Endodermal cell (in vitro differentiated cells): ENCODE measurements at regions not wholly inside any gene's neighbourhood (a gene's known extent, or its start where the extent isn't known, plus 50 kb on each side); places are given as distances from the start of the nearest gene placed in this dataset.

Experiments
- DNase-seq: peaks from one replicate; pipeline ENCODE4 v3.0.0-alpha.2; 2017
- H3K27ac ChIP-seq: 2 replicates; pipeline ENCODE4 v1.5.1; 2013; ENCODE audit warnings: mild to moderate bottlenecking, low read depth, low read length, moderate library complexity
- H3K27me3 ChIP-seq: 2 replicates; pipeline ENCODE4 v1.6.1; 2013; ENCODE audit warnings: mild to moderate bottlenecking, low read length, moderate library complexity; ENCODE audit not compliant: insufficient read depth, control insufficient read depth, poor library complexity, severe bottlenecking
- H3K36me3 ChIP-seq: 2 replicates; pipeline ENCODE4 v1.7.0; 2013; ENCODE audit warnings: mild to moderate bottlenecking, low read length, moderate library complexity; ENCODE audit not compliant: control insufficient read depth, insufficient read depth
- H3K4me1 ChIP-seq: one replicate; pipeline ENCODE4 v1.7.0; 2013; ENCODE audit warnings: low read length; ENCODE audit not compliant: control insufficient read depth, insufficient read depth
- H3K4me3 ChIP-seq: 2 replicates; pipeline ENCODE4 v1.5.1; 2013; ENCODE audit warnings: mild to moderate bottlenecking, low read length, moderate library complexity
- H3K9ac ChIP-seq: 2 replicates; pipeline ENCODE4 v1.6.1; 2013; ENCODE audit warnings: mild to moderate bottlenecking, low read length, moderate library complexity; ENCODE audit not compliant: poor library complexity, severe bottlenecking; ENCODE audit errors: extremely low read depth
- H3K9me3 ChIP-seq: 2 replicates; pipeline ENCODE4 v1.6.1; 2013; ENCODE audit warnings: mild to moderate bottlenecking, low read length, moderate library complexity; ENCODE audit not compliant: control insufficient read depth
- H3K27ac Mint-ChIP-seq: 2 replicates; pipeline ENCODE4 v1.8.0; 2020; ENCODE audit warnings: mixed read lengths
- H3K27me3 Mint-ChIP-seq: 2 replicates; pipeline ENCODE4 v1.8.0; 2021; ENCODE audit warnings: mild to moderate bottlenecking, mixed read lengths; ENCODE audit not compliant: insufficient read depth
- H3K36me3 Mint-ChIP-seq: 2 replicates; pipeline ENCODE4 v1.8.0; 2020; ENCODE audit warnings: low read depth, mixed read lengths
- H3K4me1 Mint-ChIP-seq: 2 replicates; pipeline ENCODE4 v1.8.0; 2020; ENCODE audit warnings: mixed read lengths
- H3K4me3 Mint-ChIP-seq: 2 replicates; pipeline ENCODE4 v1.8.0; 2020; ENCODE audit warnings: mild to moderate bottlenecking, moderate library complexity, mixed read lengths
- H3K9me3 Mint-ChIP-seq: 2 replicates; pipeline ENCODE4 v1.8.0; 2020; ENCODE audit warnings: mild to moderate bottlenecking, mixed read lengths
- WGBS, 2 experiments: methylation state at CpG; one replicate each; pipeline versions ENCODE4 v1.1.5 to v1.1.7; 2013; ENCODE audit warnings: missing lambda C conversion rate in 2 of 2, mixed read lengths in 1 of 2; ENCODE audit not compliant: insufficient coverage in 1 of 2, insufficient read length in 1 of 2; 5-methylcytosine and 5-hydroxymethylcytosine counted together
- TF ChIP-seq, protein P1 (sequence below): fragments of 200-600 bp; sonication (generic); conservative IDR thresholded peaks from 2 replicates; pipeline ENCODE4 v1.5.0; 2021; ENCODE audit warnings: antibody characterized with exemption, mild to moderate bottlenecking

- Mint-ChIP-seq H3K27ac (no peak overlapping the region), H3K27me3 (peaks cover 3% of the 10 kb centered on the region), H3K4me1 (no peaks in the 10 kb centered on the region), H3K4me3 (no peak overlapping the region), H3K36me3 (no peaks in the 10 kb centered on the region), H3K9me3 (peaks cover 3% of the 10 kb centered on the region)
- H3K36me3 ChIP-seq: no peaks in the 10 kb centered on the region
- 91 to 93% methylated on average over 4 of the region's 4 CpGs for WGBS, 2 experiments
- no peak overlapping the region for H3K9ac ChIP-seq
- no peaks in the 10 kb centered on the region for H3K27me3 ChIP-seq
- H3K4me3 ChIP-seq: no peak overlapping the region
- H3K27ac ChIP-seq: no peak overlapping the region
- H3K4me1 ChIP-seq: no peaks in the 10 kb centered on the region
- TF ChIP-seq, protein P1, sequence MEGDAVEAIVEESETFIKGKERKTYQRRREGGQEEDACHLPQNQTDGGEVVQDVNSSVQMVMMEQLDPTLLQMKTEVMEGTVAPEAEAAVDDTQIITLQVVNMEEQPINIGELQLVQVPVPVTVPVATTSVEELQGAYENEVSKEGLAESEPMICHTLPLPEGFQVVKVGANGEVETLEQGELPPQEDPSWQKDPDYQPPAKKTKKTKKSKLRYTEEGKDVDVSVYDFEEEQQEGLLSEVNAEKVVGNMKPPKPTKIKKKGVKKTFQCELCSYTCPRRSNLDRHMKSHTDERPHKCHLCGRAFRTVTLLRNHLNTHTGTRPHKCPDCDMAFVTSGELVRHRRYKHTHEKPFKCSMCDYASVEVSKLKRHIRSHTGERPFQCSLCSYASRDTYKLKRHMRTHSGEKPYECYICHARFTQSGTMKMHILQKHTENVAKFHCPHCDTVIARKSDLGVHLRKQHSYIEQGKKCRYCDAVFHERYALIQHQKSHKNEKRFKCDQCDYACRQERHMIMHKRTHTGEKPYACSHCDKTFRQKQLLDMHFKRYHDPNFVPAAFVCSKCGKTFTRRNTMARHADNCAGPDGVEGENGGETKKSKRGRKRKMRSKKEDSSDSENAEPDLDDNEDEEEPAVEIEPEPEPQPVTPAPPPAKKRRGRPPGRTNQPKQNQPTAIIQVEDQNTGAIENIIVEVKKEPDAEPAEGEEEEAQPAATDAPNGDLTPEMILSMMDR: no peak
- no peaks in the 10 kb centered on the region for H3K9me3 ChIP-seq
- no peak for DNase-seq
Measured at GRCh38 chr2:147501968-147502367, 342.9 kb upstream of the ACVR2A start.

GRCh38 chr2:147500819-147501395 lies 343.9 kb upstream of the ACVR2A start:
- Mint-ChIP-seq H3K4me3 (no peak overlapping the region), H3K9me3 (no peaks in the 10 kb centered on the region), H3K27me3 (peaks cover 3% of the 10 kb centered on the region), H3K4me1 (no peaks in the 10 kb centered on the region), H3K36me3 (no peaks in the 10 kb centered on the region), H3K27ac (no peak overlapping the region)
- Histone ChIP-seq H3K27ac (no peak overlapping the region), H3K9ac (no peak overlapping the region), H3K27me3 (no peaks in the 10 kb centered on the region), H3K4me3 (no peak overlapping the region), H3K9me3 (no peaks in the 10 kb centered on the region), H3K4me1 (no peaks in the 10 kb centered on the region), H3K36me3 (no peaks in the 10 kb centered on the region)
- TF ChIP-seq, protein P1: no peak
- WGBS, 2 experiments: no CpG with 5 or more reads among the region's 1 CpG
- no peak for DNase-seq

DNA sequence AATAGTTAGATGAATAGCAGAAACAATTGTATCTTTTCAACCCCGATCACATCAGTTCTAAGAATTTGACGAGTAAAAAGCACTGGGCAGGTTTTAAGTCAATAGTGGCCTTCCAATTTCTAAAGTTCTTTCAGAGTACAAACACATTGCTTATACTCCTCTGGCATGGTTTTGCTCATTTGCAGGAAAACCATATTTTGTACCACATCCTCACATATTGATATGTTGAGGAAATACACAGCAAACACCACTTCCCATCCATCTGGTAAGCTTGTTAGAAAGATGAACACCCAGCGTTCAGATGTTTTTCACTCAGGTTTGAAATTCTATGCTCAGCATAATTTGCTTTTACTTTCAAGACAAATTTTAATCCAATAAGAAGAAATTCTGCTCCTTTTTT lies 344.6 kb upstream of the ACVR2A start:
- Histone ChIP-seq H3K9ac (no peak overlapping the region), H3K4me1 (no peaks in the 10 kb centered on the region), H3K27ac (no peak overlapping the region), H3K36me3 (no peaks in the 10 kb centered on the region), H3K27me3 (no peaks in the 10 kb centered on the region), H3K4me3 (no peak overlapping the region), H3K9me3 (no peaks in the 10 kb centered on the region)
- DNase-seq: no peak
- H3K4me3 Mint-ChIP-seq: no peak overlapping the region
- H3K27me3 Mint-ChIP-seq: peaks cover 3% of the 10 kb centered on the region
- H3K4me1 Mint-ChIP-seq: no peaks in the 10 kb centered on the region
- H3K27ac Mint-ChIP-seq: no peak overlapping the region
- no peaks in the 10 kb centered on the region for H3K9me3 Mint-ChIP-seq
- TF ChIP-seq, protein P1: no peak
- WGBS, 2 experiments: 97% methylated on average over 3 of the region's 3 CpGs
- H3K36me3 Mint-ChIP-seq: no peaks in the 10 kb centered on the region
